NCI-H187 (cell line): ENCODE measurements at regions not wholly inside any gene's neighbourhood (a gene's known extent, or its start where the extent isn't known, plus 50 kb on each side); places are given as distances from the start of the nearest gene placed in this dataset.
"Not testable (repeated sequence)": the region's sequence is repeated elsewhere in the genome, so short reads cannot be mapped to it uniquely, and the experiment has no call there.

Source experiments
- DNase-seq, 2 experiments: peaks; one replicate each; lab custom pipeline; 2025; lab: John Stamatoyannopoulos, UW

DNA sequence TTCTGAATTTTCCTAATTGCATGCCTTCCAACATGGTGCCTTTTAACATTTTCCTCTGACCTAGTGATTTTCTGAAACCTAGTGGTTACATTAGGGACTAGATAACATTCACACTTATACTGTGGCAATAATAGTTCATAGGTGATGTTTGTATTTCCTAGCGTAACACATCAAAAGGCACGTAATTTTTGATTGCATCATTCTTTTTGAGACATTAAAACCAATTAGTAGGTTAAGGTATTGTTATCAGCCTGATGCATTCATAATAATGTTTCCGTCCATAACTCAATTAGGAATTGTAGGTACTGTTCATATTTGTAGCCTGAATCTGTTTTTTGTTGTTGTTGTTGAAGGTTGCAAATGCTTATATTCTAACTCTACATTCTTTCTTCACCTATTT, 192.4 kb downstream of the ANXA1 start:
- DNase-seq, result no peak

DNA sequence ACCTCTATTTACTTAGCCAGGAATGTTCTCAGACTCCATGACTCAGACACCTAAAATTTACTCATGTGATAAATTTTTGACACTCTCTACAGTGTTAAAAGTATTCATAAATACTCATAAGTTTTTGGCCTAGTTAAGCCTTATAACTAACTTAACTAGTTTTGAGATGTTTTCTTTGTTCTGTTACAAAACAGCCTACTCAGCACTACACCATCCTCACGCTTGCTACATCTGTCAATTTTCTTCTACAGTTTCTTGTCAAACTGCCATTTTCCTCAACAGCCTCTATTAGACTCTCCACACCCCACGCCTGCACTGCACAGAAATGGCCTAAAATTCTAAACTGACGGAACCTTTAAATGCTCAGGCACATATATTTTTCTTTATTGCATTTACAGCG, 195.5 kb downstream of the ANXA1 start:
- DNase-seq, result no peak

DNA sequence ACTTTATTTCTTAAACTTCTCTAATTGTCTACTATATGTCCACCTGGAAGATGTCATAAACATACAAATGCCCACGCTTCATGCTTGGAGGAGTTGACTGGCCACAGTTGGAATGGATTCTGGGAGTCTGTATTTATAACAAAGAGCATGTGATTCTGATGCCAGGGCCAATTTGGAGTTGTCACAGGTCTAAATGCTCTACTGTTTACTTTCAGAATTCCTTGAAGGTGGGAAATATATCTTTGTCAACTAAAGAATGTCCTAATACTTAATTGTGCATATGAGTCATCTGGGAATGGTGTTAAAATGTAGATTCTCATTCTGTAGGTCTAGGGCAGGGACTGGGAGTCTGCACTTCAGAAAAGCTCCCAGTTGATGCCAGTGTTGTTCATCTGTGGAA, 196.1 kb downstream of the ANXA1 start:
- DNase-seq, result no peak

DNA sequence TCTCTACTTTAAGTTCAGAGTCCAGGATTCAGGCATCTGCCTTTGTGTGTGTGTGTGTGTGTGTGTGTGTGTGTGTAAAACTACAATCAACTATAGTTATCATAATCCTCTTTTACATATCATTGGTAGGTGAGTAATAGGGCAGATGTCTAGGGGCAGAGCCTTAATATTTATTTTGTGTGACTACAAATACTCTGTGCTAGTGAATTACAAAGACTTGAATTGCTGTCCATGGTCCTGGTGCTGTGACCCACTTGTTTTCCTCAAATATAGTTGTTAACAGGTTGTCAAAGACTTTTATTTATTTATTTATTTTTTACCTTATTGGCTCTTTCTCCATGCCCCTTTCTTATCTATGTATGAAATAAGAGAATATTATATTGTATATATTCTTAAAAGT, 196.8 kb downstream of the ANXA1 start:
- DNase-seq, result no peak

DNA sequence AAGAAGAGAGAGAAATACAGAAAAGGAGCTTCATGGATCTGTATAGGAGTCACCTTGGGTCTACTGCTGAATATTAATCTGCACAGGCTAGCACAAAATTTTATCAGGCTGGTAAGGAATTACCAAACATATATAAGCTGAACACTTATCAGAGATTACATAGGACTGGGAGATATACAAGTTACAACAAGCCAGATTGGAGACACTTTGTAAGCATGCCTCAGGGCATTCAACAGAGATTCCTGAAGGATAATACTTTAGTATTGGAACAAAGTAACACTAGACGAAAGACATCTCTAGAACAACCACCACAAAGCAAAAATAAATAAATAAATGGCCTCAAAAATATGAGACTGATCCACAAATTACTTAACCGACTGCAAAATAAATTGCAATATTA, 197.8 kb downstream of the ANXA1 start:
- DNase-seq, result no peak

DNA sequence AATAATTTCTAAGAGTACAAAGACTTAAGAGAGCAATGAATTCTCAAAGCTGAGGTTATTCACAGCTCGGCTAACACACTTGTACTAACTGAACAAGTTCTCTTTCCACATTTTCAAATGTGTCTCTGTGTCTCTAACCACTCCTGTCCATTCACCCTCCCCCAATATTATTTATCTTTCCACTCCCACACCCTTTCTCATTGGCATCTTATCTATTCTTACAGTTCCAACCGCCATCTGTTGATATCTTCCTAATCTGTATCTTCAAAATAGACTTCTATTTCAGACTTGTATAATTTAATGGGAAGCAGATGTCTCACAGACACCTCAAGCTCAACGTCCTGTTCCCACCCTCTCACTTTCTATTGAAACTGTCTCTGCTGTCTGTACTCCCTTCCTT, 205.9 kb downstream of the ANXA1 start:
- DNase-seq, result no peak

DNA sequence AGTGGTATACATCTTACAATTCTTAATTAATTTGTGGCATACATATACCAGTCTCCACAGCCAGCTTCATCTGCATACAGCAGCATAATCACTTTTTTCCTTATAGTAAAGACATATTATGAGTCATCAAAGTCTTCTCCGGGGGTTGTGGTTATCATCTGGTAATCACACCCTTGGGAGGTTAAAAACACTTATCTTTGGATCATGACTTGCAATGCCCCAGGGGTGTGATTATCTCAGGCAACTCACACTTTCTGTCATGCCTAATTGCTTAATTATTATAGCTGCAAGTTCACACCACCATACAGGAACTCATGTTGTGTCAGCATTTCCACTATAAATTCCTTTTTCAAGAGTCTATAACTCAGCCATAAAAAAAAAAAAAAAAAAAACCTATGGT, 218.4 kb downstream of the ANXA1 start:
- no peak for DNase-seq

DNA sequence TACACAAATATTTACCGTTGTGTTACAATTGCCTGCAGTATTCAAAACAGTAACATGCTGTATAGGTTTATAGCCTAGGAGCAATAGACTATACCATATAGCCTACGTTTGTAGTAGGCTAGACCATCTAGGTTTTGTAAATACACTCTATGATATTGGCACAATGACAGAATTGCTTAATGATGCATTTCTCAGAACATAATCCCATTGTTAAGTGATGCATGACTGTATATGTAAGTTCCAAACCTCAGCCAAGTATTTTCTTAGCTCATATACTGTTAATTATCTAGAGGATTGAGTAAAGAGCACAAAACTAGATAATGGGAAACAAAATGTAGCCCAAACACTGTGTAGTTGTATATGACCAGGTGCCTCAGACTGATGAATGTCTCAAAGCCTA, 220.1 kb downstream of the ANXA1 start:
- DNase-seq, result no peak

DNA sequence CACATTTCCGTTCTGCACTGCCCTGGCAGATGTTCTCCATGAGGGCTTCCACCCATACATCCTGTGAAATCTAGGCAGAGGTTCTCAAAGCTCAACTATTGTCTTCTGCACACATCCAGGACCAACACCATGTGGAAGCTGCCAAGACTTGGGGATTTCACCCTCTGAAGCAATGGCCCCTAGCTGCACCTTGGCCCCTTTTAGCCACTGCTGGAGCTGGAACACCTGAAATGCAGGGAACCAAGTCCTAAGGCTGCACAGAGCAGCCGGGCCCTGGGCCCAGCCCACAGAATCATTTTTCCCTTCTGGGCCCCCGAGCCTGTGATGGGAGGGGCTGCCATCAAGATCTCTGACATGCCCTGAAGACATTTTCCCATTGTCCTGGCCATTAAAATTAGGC, 228.7 kb downstream of the ANXA1 start:
- no peak for DNase-seq

DNA sequence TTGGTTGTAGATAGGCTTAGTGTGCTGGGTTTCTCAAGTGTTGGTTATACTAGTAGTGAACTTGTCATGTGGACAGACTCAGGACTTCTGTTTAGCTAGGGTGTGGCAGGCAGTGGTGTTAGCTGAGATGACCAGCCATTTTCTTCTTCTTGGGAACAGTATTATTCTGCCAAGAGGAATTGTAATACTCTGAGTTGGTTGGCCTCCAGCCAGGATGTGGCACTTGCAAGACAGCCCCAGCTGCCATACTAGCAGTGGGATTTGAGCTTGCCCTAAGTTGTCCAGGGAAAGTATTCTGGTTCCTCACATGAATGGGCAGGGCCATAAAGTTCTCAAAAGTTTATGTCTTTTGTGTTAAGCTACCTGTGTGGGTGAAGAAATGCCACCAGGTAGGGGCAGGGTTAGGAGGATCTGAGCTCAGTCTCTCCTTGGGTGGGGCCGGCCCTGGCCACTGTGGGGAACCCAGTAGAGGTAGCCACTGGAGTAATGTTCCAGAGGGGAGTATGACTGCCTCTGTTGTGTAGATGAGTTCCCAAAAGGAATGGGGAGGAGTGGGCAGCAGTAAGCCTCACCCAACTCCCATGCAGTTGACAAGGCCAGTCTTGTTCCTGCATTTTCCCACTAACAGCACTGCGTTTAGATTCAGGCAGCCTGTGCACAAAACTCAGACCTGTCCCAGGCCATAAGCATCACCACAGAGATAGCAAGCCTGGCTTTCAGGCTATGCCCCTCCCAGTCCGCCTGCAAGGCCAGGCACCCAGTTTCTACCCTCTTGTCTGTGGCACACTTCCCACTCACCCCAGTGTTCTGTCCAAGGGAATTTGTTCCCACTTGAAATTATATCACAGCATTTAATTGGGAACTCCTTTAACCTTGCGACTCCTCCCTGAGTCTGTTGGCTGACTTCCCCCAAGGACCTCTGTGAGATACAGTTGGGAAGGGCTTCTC, 250.7 kb downstream of the ANXA1 start:
- no peak for DNase-seq

DNA sequence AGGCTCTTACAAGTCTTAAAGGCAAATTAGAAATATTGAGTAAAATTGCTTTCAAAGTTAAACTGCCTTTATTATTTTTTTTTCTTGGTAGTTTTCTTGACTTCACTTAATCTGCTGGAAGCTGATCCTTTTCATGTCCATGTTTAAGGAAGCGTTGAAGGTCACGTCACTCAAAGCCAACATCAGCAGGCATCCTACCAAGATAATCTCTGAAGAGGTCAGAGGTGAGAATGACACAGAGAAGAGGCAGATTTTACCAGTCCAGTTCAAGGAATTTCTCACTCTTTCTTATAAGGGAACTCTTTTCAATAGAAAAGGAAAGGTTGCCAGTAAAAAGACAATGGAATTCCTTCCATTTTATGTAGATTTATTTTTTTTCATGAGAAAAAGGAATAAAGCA, 259.8 kb downstream of the ANXA1 start:
- DNase-seq, result no peak

DNA sequence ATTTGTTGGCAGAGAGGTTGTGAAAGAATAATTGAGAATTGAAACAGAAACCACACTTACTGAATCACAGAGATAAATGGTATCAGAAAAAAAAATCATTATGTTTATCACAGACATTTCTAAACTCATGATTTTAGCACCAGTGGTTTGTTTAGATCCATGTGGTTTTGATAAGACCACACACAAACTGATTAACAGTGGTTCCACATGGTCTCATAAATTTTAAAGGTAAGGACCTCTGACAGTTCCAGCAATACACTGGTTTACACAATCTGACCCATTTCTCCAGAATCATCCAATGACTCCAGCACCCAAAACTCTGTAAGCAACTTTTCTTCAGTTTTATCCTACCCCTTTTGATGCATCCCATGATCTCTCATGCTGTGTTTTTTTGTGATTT, 261.2 kb downstream of the ANXA1 start:
- DNase-seq, result no peak

DNA sequence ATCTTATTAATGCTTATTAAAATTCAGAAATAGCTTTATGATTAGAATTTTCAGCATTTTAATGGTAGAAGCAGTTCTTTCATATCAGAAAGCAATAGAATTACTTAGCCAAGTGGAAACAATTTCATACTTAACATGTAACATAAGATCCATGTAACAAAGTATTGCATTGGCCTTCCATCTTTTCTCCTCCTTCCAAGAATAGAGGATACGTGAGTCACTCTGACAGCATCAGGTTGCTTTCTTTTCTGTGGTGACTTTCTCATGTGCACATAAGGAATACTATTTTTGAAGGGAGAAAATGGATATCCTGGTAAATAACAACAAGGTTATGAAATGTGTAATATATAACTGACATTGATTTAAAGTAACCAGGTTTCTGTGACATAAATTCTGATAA, 272.2 kb downstream of the ANXA1 start:
- DNase-seq, result no peak

DNA sequence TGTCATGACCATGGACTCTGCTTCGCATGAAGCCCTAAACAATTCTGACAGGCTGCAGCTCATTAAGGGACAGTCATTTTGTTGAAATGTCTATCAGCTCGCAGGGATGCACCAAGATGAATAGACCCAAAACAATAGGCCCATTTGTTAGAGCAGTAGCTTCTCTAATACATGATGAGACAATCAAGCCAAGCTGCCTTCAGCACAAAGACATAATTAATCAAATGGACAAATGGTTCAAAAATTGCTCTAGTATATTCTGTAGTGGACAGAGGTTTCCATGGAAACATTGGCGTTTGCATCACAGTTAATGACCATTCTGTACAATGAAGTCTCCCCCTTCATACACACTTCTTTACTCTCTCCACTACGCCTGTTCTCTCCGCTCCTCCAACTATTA, 274.6 kb downstream of the ANXA1 start:
- DNase-seq, result no peak

DNA sequence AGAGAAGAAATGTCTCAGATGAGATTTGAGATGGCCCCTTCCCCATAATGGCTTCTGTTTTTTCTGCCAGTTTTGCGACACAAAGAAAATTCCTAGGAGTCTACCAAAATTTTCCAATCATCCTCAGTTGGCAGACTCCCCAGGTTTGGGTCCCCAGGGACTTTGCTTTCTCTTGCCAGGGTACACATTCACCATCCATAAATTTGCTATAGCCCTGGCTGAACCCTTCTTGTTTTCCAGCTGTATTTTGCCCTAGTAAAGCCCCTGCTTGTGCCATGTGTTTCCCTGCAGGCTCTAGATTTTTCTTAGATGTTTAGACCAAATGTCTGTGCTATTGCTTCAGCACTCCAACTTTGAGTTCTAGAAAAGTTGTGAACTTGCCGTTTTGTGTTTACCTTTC, 283.2 kb downstream of the ANXA1 start:
- DNase-seq, result no peak

DNA sequence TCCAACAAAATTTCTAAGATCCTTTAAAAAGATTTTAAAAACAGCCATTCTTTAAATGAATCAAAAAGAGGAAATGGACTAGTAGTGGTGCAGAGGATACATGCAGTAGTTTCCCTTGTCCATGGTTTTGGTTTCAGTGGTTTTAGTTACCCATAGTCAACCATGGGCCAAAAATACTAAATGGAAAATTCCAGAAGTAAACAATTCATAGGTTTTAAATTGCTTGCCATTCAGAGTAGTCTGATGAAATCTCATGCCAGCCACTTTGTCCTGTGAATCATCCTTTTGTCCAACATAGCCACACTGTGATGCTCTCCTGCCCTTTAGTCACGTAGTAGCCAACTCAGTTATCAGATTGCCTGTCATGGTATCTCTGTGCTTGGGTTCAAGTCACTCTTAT, 286.1 kb downstream of the ANXA1 start:
- no peak for DNase-seq

DNA sequence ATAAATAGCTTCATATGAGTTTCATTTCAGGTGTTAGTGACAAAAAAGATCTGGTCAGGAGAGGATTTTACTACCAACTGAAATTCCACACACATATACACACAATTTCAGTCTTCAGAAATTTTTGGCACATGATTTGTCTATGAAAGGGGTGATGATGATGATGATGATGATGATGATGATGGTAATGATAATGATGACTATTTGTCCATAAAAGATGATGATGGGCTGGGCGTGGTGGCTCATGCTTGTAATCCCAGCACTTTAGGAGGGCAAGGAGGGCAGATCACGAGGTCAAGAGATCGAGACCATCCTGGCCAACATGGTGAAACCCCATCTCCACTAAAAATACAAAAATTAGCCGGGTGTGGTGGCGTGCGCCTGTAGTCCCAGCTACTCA, 288.2 kb downstream of the ANXA1 start:
- DNase-seq, result not testable (repeated sequence)

DNA sequence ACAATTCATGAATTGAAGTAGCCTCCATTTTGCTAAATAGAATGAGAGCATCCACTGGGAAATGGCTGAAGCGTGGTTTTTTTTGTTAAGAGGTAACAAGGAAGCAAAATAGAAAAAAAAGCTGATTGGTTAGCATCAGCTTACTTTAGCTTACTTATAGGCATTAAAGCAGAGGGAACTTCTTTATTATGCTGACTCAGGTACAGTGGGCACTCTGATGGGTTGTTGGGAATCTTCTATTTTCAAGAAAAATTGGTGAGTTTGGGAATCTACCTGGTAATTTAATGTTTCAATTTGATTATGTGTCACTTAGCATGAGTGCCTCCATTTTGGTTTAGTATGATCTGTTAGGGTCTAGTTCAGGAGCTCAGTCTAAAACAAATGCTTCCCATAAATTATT, 289.6 kb downstream of the ANXA1 start:
- no peak for DNase-seq

DNA sequence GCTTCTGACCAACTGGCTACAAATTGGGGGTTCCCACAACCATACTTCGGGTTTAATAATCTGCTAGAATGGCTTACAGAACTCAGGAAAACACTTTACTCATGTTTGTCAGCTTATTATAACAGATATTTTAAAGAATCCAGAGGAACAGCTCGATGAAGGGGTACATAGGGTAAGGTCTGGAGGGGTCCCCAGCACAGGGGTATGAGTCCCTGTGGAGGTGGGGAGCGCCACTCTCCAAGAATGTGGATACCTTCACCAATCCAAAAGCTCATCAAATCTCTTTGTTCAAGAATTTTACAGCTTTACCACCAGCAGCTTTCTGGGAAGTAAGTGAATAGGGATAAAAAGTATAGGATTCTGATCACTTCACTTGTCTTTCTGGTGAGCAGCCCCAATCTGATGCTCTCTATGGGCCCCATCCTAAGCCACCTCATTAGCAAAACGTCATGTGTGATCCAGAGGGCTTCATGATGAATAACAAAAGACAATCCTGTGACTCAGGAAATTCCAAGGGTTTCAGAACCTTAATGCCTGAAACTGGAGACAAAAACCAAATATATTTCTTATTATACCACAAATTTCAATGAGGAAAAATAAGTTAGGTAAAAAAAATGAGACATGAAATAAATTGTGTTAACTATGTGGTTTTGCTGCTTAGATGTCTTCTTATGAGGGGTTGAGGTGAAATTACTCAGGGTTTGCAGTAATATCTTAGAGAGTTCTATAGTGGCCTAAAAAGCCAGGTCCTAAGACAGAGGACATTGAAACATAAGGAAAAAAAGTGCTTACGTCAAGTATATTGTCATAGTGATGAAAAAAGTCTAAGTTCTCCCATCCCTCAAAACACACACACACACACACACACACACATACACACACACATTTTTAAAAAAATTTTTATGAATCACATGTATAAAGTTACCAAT, 290.5 kb downstream of the ANXA1 start:
- no peak for DNase-seq

DNA sequence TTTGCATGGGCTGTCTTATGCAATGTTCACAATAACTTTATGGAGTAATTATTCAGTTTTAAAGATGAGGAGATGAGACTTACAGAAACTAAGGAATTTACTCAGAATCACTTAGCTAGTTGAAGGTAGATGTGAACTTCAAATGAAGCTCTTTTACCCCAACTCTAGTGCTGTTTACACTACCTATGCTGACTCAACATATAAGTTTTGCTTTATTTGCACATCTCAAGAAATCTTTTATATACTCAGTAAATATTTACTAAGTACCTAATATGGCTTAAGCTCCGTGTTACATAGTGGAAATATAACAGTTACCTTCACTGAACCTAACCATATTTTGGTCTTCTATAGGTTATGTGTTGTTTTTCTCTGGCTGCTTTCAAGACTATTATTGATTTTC, 293.2 kb downstream of the ANXA1 start:
- DNase-seq, result no peak

DNA sequence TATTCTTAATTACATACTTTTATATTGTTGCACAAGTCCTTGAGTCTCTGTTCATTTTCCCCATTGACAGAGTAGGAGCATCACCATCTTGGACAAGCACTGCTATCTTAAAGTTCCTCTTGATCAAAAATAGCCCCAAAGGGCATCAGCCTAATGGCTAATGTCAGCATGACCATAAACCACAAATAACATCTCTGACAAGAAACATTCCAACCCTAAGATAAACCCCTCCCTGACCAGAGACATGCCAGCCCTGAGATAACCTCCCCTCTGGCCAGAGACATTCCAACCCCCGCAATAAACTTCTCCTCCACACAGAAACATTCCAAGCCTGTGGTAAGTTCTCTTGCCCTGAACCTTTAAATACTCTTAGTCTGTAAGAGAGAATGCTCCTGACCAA, 293.7 kb downstream of the ANXA1 start:
- DNase-seq, result not testable (repeated sequence)

DNA sequence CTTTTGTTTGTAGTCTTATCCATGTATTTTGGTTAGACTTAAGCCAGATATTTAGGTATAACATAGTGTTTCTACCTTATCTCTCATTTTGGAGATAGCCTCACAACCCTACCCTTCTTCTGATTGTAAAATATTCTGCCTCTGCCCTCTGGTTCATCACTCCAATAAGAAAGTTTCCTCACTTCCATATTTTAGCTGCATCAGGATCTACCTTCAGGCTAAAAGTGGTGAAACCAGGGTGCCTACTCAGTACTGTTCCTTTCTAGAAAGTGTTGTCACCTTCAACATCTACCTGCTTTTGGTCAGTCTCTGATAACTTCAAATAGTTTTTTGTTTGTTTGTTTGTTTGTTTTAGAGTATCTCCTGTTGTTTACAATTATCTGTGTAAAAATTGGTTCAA, 294.6 kb downstream of the ANXA1 start:
- DNase-seq, result no peak

DNA sequence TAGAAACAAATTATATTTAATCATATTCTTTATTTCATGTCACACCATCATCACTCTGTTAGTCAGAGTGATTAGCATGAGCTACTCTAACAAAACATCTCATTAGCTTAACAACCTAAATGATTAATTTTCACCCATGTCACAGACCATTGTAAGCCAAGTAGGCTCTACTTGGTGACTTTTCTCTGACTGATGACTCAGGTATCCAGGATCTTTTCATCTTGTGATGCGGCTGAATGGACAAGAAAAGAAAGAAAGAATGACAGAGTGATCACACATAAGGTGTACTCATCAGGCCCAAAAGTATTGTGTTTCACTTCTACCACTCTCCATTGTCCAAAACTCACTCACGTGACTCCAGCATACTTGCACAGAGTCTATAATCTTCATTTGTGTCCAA, 299.3 kb downstream of the ANXA1 start:
- no peak for DNase-seq
